HG03045 (cell line): ENCODE measurements at regions not wholly inside any gene's neighbourhood (a gene's known extent, or its start where the extent isn't known, plus 50 kb on each side); places are given as distances from the start of the nearest gene placed in this dataset.
"Not testable (repeated sequence)": the region's sequence is repeated elsewhere in the genome, so short reads cannot be mapped to it uniquely, and the experiment has no call there.

Source experiments
- ATAC-seq: cut with Tn5 transposase; IDR thresholded peaks from one replicate; pipeline ENCODE4 v1.9.1; 2021; ENCODE audit warnings: mild to moderate bottlenecking, moderate library complexity; ENCODE audit not compliant: unreplicated experiment

DNA sequence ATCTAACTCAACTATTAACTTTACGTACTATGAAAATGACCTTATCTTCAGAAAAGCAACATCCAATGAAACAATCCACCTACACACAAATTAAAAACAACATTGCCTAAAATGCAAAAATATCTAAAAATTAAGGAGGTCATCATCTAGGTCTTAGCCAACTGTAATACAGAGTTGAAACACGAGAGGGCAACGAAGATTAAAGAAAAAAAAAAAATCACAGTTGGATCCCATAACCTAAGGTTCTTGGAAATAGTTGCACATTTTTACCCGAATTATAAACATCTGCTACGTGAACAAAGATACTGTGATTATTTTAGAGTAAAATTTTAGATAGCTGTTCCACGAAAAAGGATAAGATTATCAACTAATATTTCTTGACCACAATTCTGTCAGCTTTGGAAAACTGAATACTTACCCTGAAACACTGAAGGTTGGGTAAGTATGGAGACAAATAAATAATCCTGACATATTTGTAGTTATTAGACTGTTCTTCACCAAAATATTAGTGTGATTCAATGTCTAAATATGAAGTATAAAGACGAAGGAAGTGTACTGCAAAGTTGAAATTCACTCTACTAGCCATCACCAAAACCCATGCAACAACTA is 88.0 kb upstream of the AK4 start:
- ATAC-seq = no peak

DNA sequence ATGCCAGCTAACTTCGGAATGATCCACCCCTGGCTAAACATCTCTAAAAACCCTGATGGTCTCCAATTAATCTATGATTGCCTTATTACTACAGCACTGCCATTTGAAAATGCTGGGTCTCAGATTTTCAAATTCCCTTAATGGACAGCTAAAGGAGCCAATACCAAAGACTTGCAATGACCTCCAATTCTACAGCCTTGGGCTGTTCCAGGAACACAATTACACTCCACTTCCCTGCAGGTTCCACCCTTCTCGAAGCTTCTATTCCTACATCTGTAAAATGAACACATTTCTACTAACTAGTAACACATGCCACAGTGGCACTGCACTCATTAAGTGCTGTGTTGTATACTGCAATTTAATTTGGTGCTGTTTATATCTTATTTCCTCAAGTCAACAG is 85.7 kb upstream of the AK4 start:
- ATAC-seq = no peak

DNA sequence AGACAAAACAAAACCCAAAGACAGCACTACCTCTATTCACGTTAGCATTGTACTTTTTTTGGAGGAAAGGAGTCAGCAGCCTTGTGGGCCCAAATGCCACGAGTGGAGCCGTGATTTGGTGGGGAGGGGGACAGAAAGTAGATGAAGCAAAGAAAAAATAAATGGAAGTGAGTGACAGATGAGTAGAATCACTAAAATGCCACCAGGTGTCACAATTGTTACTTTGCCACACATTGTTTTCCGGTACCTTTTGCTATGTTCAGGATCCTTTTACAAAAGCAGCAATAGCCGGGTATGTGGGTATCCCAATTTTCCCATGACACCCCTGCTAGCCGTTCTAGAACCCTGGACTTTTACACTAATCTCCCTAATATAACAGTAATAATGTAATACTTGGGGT is 85.0 kb upstream of the AK4 start:
- ATAC-seq = no peak

DNA sequence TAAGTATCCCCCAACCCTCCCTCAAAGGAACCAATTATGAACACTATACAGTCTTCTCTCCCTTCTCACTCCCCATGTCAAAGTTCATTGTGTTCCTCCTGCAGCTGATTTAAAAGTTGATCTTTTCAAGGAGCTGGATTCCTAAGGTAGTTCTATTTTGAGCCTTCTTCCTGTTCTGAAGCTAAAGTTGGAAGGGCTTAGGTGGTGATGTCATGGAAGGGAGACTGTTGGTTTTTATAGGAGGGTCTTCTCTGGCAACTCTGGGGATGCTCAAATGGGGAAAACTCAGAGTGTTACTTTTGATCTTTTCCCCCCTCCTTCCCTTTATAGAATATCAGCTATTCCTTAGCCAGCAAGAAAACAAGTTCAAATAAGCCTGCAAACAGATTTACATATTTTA is 83.0 kb upstream of the AK4 start:
- no peak for ATAC-seq

DNA sequence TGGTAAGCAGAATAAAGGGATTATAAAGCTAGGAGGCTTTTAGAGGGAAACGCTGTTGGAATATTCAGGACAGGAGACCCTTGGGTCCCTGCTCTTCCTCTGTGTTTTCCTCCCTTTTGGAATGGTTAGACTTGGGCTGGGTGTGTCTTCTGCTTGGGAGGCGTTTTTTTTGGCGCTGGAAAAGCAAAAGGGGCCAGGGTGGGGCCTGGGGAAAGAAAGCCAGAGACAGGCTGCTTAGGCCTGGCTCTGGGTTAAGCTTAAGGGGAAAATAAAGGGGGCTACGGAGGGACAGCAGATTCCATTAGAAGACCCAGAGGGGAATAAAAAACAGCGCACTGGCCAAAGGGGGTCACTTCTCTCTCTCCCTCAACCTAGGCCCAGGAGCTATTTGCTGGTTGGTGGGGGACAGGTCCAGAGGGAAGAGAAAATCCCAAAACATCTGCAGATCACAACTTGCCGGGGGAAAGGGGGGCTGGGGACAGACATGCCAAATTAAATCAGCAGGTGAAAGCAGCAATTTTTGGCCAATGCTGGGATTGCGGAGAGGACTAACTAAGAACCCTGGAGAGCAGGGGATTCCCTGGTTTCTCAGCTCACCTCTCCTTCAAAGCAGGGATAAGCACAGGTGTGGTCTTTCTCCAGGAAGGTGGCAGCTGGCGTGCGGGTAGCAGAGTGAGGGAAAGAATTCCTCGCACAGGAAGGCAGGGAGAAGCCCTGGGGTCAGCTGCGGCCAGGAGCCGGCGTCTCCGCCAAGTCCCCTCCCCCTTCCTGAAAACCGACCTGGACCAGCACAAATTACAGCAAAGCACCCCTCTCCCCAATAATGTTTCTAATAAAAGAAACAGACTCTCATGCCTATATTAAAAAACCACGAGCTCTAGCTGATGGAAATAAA is 82.2 kb upstream of the AK4 start:
- no peak for ATAC-seq

DNA sequence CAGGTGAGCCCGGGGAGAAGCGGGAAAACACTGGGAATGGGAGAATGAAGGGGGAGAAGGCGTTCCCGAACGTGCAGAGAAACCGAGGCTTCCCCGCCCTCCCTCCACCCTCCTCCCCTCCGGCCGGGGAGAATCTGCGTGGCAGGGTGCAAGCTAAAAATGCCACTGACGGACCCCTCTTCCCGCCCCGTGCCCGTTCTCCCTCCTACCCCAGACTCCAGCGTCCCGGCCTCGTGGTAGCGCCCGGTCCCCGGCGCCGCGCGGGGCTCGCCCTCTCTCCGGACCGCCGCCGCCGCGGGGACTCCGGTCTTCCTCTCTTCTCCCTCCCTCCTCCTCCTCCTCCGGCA is 81.6 kb upstream of the AK4 start:
- ATAC-seq = peak; percentile 30

DNA sequence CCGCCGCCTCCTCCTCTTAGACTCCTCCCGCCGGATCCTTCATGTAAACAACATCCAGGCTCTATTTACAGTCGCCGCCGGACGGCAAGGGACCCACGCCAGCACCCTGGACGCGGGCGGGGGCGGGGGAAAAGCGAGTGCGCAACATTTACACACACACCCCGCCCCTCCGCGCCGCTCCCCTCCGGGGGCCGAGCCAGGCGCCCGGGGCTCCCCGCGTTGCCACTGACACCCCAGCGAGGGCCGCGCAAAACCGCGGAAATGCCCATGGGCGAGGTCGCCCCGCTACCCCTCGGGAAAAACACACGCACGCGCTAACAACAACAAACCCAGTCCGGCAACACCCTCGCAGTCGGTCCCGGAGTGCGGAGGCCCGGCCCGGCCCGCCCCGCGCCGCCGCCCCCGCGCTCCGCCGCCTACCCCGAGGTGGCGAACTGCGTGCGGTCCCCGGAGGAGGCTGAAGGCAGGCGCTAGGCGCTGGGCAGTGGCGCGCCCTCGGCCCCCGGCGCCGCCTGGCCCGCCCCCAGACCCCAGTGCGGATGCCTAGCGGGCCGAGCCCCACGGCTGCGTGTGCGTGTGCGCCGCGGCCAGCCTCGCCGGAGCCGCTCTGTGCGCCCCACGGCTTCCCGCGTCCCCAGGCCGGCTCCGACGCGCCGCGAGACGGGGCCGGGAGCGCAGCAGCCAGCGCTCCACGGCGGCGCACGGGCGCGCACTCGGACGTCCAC is 81.1 kb upstream of the AK4 start:
- ATAC-seq = peak; percentile 50

DNA sequence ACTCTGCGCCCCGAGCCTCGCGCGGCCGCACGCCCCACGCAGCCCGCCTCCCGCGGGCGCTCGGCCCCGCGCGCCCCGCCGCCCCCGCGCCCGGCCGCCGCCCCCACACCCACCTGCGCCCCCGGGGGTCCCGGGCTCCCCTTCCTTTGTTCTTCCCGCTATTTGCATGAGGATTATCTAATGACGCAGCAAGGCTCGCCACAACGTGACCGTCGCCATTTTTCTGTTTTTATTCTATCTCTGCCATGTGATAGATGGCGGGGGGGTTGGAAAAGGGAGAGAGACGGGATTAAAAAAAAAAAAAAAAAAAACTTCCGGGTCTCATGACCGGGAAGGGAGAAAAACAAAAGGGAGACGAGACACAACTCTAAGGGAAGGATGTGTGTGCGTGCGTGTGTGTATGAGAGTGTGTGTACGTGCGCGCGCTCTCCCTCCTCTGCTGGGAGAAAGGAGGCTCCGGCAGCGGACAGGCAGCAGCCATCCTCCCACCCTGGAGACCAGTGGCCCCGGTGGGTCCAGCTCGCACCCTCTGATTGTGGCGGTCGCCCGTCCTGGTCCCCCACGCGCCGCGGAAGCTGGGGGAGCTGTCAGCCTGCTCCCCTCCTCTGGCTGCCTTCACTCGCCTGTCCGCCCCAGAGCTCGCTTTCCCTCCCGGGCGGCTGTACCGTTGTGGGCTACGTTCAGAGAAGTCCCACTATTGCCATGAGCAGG is 80.4 kb upstream of the AK4 start:
- peak; percentile 37 for ATAC-seq

DNA sequence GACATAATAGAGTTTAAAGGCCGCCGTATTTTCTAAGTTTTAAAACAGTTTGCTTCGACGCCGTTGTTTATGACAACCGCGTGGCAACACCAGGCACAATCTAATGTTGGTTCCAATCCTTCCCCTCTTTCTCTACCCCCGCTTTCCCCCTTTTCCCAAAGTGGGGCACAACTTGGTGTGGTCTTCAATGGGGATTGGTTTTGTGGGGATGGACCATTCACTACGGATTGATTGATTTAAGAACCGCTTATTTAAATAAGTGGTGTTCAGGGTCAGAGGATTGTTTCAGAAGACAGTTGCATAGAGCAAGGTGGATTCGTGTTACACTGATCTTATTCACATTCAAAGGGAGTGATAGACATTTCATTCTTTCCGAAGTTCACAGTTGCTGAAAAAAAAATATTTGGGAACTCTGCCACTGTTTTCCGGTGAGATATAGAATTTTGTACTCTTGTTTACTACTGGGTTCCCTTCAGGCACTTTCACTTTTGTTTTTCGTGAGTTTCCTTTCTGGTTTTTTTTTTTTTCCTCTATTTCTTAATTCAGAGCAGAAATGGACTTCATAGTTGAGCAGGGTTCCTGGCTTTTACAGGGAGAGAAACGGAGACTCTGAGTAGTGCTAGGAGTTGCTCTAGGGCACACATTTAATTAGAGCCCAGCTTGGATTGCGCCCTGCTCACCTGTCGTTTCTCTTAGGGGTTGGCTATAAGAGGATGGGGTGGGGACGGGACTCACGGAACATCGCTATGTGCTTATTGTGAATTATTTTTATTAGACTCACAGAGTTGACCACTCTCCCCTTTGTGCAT is 79.6 kb upstream of the AK4 start:
- peak; percentile 11 for ATAC-seq

DNA sequence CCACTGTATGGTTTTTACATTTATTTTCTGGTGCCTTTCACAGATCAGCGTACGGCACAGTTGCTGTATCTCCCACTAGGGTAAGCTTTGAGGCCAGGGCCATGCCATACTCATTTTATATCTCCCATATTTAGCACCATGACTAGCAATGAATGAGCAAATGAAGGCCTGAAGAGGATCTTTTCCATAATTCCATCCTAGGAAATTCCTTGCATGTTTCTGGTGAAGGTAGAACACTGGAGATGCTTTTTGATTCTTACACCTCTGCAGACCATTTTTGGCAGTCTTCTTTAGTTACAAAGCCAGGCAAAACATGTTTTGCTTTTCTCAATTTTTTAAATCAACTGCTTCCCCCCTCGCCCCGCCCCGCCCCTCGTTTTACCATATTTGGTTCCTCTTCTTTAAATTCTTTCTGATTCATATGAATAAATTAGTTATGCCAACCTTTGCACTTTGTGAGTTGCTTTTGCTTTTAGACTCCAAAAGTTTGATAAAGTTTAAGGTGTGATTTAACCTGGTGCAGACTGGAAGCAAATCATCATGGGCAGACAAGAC is 78.9 kb upstream of the AK4 start:
- ATAC-seq = no peak

DNA sequence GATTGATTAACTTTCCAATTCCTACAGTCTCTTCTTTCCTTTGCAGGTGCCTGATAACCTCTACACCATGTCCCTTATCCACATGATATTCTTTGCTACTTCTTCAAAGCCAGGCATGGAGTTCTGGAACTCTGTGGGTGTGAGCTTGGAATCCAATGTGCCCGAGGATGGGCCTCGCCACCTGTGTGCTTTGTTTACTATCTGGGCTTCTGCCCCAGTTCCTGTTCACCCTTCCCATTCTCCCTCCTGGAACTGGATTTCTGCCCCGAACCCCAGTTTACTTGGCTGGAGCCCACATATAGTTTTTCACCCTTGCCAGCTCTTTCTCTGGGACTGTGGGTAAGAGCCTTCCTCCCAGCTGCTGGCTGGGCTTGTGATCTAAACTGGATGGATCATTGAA is 75.2 kb upstream of the AK4 start:
- ATAC-seq = no peak

DNA sequence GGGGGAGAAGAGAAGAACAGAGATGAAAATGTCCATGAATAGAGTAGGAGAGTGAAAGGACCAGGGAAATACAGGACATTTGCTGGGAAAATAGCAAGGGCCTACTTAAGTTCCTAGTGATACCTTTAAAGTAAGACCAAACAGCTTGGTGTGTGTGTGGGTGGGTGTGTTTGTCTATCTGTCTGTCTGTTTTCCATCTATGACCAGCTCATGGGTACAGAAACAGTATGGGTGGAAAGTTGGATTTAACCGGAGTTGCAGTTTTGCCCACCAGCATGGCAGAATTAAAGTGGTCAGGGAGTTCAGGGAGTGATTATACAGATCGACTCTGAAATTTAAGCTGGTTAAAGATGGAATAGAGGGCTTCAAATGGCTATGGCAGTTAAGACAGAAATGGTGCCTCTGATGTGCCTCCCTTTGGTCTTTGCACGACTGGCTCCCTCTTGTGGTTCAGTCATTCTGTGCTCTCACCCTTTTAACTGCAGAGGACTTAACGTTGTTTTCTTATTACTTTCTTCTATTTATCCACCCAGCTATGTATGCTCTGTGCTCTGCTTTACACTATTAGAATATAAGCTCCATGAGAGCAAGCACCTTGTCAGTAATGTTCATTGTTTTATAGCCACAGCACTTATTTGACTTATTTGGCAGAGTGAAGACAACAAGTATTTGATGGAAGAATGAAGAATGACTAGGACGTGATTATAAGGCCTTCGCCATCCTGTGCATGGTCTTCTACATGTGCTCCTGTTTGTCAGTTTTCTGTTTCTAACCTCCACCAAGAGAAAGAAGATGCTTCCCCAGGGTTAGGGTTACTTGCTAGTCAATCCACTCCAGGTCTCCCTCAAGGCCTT is 72.7 kb upstream of the AK4 start:
- peak; percentile 83 for ATAC-seq

DNA sequence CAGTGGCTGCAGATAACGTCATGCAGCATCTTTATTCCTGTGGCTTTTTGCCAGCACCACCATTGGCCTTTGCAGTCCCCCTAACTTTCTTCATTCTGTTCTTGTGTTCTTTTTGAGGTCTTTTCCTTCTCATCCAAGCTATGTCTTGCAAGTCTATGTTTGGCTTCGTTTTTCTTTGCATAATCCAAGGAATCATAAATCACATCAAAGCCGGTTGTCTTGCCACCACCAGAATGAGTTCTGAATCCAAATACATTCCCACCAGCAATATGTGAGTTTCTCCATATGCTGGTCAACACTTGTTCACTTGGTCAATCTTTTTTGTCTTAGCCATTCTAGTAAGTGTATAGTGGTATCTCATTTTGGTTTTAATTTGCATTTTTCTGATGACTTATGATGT is 70.6 kb upstream of the AK4 start:
- ATAC-seq = no peak

DNA sequence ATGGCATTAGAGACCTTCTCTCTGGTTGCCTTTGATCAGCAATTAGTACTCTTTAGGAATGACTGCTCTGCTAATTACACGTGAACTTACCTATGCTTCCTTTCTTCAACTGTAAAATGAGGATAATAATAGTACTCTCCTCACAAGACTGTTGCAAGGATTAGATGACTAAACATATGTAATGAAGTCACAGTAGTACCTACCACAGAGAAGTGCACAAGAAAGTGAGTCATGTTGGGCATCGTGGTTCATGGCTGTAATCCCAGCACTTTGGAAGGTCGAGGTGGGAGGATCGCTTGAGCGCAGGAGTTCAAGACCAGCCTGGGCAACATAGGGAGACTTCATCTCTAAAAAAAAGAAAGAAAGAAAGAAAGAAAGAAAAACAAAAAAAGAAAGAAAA is 68.1 kb upstream of the AK4 start:
- ATAC-seq = no peak

DNA sequence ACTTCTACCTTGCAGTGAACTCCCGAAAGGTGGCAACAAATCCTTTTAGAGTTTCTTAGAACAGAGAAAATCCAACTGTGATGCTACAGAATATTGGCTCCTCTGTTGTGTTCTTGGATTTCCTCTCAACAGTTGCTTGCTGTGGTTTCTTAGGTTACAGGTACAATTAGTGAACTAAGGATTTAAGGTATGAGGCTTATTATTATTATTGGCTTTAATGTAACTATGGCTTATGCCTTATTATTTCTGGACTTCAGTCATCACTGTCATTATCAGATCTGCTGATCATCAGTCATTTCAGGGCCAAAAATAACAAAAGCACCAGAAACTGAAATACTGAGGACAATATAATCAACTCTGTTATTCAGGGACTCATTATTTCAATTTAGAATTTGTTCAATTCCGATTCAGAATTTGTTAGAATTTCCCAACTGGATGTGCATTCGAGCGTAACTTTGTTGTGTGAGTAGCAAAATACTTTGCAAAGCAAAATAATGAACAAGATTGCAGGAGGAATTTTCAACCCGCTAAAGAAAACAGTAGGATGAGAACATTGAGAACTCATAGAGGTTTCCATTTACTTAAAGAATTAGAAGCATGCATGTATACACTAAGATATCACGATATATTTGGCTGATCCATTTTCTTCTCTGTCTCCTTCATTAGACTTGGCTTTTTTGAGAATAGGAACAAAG is 65.5 kb upstream of the AK4 start:
- ATAC-seq = no peak

DNA sequence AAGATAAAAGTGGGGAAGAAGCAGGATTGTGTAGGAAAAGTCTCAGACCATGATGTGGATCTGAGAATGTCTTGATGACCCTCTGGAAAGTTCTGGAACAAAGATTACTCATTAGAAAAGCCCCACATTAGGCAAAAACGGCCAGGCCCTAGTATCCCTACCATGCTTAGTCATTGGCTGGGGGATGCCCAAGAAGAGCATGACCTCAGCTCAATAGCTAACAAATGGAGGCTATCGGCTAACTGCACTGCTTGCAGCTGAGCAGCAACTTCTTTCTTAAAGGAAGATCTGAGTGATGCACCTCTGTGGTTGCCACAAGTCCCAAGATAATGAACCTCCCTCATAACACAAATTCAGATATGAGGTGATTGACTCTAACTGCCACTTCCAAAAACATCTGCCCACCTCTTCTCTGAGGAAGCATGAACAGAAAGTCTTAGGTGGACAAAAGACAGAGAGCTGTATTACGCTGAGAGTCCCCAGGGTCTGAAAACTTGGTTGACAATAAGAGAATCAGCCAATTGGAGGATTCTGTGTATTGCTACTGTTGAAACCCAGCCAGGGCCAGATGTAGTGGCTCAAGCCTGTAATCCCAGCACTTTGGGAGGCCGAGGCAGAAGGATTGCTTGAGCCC is 64.6 kb upstream of the AK4 start:
- peak; percentile 66 for ATAC-seq

DNA sequence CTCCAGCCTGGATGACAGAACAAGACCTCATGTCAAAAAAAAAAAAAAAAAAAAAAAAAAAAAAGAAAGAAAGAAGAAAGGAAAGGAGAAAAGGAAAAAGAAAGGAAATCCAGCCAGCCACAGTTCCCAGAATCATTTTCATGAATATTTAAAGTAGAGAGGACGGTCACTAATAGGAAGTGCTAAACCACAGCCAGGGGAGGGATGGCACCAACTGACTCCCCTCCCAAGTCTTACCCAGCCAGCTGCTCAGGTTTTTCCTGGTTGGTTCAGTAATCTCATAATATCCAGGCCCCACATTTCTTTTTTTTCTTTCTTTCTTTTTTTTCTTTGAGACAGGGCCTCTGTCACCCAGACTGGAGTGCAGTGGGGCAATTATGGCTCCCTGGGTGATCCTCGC is 63.9 kb upstream of the AK4 start:
- no peak for ATAC-seq

DNA sequence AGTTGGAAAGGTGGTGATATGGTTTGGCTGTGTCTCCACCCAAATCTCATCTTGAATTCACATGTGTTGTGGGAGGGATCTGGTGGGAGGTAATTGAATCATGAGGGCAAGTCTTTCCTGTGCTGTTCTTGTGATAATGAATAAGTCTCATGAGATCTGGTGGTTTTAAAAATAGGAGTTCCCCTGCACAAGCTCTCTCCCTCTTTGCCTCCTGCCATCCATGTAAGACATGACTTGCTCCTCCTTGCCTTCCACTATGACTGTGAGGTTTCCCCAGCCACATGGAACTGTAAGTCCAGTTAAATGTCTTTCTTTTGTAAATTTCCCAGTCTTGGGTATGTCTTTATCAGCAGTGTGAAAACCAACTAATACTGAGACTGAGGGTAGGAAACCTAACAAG is 60.5 kb upstream of the AK4 start:
- ATAC-seq = not testable (repeated sequence)
